ENCODE measurements at regions not wholly inside any gene's neighbourhood (a gene's known extent, or its start where the extent isn't known, plus 50 kb on each side); places are given as distances from the start of the nearest gene placed in this dataset.

GRCh38 chr1:82947278-82947677, 1051.7 kb downstream of the TTLL7 start:
- no peak for TF ChIP-seq CTCF (IDR thresholded peaks at IDR 0.05)
- no peak for TF ChIP-seq POLR2A (IDR thresholded peaks at IDR 0.05)
- TF ChIP-seq POLR2AphosphoS5 (IDR thresholded peaks at IDR 0.05) = no peak
